GM18508 (cell line): ENCODE measurements at regions not wholly inside any gene's neighbourhood (a gene's known extent, or its start where the extent isn't known, plus 50 kb on each side); places are given as distances from the start of the nearest gene placed in this dataset.

ENCODE experiments used
- ATAC-seq: cut with Tn5 transposase; IDR thresholded peaks from one replicate; pipeline ENCODE4 v1.9.1; 2021; ENCODE audit warnings: moderate number of reproducible peaks; ENCODE audit not compliant: insufficient read depth, unreplicated experiment

DNA sequence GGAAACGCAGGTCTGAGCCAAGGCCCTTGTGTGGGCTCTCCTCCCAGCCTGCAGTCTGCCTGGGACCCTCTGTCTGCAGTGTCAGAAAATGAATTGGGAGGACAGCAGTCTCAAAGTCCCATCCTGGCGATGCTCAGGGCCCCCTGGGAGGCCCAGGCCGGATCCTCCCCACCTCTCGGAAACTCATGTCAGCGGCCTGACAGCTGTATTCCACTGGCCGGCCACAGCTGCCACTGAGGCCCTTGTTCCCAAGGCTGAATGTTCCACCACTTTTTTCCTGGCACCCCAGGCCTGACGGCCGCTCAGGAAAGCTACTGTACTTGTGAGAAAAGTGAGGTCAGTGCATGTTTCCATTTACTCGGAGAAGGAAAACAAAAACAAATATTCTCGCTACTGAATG lies 180.0 kb downstream of the FGF18 start:
- no peak for ATAC-seq

DNA sequence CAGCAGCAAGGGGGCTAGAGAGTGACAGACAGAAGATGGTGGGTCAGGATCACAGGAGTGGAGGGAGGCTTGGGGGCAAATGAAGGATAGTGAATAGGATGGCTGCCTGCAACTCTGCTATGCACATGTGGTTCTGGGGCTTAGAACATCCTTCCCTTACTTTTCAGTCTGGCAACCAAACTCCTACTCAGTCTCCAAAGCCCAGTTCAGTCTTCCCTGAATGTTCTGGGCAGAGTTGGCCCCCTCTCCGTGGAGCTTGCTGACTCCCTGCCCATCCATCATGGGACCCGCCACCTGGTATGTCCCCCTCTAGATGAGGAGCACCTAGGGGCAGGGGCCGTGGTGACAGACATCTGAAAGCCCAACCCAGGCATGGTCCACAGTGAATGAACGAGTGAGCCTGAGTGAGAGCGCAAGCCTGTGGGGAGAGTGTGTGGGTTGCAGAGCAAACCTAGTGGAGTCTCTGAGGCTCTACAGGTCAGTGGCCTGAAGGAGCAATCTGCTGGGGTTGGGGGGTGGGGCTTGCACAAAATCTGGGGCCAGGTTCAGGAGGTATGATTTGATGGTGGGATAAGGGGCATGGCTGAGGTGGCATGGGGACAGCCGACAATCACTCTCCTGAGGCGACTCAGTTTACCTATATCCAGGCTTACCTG lies 180.6 kb downstream of the FGF18 start:
- ATAC-seq, result no peak

DNA sequence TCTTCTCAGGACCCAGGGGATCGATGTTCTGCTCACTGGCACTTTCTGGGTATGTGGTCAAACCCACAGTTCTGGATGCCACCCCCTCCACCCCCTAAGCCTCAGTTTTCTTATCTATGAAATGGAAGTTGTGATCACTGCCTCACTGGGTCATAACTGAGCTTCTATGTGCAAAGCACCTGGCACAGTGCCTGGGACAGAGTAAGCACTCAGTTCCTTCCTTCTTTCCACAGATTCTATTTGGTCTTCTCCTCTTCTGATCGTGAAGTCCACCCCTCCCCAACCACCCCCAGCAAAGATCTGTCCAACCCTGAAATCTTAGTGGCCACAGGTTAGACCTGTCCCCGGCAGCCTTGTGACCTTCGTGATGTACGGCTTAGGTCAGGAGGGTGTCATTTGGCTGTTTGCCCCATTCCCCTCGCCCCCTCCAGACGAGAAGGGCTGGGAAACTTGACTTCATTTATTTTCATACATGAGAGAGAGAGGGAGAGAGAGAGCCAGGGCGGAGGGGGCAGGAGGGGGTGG lies 181.4 kb downstream of the FGF18 start:
- ATAC-seq, result no peak

DNA sequence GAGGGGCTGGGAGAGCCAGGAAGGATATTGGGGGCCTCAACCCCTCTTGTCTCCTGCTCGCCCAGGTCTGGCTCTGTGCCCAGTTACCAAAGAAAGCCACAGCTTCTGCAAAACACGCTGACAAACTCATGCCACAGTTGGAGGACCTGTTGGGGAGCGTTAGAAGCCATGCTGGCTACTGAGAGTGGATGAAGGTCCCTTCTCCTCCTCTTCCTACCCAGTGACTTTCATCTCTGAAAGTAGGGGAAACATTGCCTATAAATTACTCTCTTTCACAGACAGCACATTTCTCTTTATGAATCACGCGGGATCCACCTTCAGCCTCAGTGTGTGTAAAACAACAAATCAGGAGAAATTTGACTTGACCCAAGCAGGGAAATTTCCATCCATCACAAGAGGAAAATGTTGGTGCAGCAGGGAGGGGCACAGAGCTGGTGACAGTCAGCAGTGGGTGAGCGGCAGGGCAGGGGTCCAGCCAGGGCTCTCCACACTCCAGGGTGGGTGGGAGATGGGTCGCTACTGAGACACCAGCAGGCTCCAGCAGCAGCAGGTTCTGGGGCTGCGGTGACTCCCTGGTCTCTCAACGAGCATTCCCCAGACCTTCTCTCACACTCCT lies 181.9 kb downstream of the FGF18 start:
- no peak for ATAC-seq

DNA sequence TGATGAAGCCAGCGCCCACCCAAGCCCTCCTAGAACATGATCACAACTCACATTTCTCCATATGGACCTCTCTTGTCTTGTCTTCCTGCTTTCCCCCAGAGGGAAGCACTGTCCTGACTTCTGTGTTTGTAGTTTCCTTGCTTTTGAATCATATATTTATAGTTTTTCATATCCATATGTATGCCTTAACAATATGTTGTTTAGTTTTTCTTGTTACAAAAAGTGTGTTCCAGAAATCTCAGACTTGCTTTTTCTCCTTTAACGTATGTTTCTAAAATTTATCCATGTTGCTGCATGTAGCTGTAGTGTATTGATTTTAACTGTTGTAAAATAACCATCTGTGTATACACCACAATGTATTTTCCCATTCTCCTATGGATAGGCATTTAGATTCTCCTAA lies 182.0 kb upstream of the SMIM23 start:
- ATAC-seq, result no peak

DNA sequence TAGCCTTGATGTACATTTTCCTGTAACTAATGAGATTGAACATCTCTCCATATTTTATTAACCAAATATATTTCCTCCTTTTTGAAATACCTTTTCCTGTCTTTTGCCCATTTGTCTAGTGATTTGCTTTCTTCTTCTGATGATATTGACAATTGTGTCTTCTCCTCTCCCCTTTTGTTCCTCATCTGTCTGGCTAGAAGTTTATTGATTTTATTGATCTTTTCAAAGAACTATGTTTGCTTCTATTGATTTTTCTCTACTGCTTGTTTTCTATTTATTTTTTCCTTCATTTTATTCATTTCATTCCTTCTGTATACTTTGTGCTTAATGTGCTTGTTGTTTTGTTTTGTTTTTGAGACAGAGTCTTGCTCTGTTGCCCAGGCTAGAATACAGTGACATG lies 181.4 kb upstream of the SMIM23 start:
- no peak for ATAC-seq

DNA sequence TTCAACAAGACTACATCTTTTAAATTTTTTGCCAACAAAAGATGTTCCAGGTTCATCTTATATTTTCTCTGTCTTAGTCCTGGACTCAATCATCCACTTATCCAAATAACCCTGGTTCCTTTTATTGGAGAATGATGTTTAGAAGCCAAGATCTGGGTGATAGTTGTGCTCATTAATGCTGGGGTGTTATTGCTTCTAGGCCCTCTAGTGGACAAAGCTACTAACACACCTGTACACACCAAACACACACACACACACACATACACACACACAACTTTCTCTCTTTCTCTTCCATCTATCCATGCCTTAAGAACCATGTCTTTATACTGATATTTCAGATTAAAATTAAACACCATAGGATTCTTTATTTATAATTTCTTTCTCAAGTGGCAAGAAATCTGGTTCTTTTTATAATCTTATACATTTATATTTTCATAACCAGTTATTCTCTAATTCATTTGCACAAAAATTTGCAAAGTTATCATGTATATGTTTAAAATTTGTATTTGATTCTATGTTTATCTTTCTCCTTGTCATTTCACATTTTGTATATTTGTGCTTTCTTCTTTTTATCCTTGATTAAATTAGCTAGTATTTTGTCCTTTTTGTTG lies 179.1 kb upstream of the SMIM23 start:
- ATAC-seq, result no peak

DNA sequence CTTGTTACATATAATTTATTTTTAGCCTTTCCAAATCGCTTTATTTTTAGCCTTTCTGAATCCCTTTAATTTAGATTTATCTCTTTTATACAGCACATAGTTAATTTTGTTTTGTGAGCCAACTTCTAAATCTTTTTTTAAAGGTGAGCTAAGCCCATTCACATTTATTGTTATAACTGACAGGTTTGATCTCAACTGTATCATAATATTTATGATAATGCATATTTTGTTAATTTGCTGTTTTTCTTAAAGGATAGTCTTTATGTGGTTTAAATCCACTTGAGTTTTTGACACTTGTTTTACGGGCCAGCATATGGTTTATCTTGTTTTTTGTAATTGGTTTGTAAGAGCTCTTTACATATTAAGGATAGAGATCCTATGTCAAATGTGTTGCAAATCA lies 177.8 kb upstream of the SMIM23 start:
- ATAC-seq, result no peak

DNA sequence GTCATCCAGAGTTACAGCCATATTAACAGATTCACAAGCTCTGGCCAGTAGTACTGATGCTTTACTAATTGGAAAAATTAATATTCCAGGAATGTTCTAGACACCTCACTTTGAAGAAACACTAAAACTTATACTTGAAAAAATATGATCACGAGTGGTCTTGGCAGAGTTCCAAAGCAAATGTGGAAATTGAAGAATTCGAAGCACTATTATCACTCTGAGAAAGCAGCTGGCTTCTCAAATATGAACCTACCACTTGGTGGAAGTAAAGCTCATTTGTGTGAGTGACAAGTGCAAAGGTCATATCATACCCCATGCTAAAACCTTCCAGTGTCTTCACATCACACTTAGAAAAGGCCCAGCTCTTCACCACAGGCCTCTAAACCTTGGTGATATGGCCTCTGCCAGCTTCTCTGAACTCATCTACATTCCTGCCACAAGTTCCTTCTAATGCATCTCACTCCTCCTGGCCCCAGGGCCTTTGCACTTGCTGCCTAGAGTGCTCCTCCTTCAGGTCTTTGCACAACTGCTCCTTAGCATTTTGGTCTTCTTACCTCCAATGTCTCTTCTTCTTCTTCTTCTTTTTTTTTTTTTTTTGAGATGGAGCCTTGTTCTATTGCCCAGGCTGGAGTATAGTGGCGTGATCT lies 175.7 kb upstream of the SMIM23 start:
- no peak for ATAC-seq

DNA sequence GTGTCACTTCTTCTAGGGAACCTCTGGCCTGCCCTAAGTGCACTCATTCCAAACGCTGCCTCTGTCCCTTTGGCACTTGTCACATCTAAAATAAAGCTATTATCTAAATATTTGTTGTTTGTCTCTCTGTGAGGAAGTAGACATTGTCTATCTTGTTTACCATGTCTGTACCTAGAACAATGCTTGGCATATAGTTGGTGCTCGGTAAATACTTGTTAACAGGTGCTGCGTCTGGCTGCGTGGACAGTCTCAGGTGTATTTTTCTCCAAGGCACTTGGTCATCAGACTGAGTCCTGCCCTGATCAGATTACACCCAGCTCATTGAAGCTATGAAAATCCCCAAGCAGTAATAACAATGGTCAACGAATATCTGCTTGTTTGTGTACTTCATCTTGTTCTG lies 174.9 kb upstream of the SMIM23 start:
- ATAC-seq, result no peak

DNA sequence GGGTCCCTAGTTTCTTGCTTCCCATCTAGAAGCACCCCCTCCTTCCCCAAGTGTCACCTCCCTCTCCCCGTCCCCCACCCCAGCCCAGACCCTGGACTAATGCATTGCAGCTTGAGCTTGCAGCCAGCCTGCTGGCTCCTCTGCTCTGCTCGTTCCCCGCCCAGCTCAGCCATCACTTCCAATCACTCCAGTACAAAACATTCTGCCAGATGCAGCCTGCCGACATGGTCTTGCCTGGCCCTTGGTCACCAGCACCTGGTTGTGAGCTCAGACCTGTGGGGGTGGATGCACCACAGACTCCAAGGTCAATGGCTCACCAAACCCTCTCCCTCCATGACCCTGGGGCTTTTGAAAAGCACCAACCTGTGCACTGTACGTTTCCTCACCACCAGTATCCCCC lies 172.9 kb upstream of the SMIM23 start:
- no peak for ATAC-seq

DNA sequence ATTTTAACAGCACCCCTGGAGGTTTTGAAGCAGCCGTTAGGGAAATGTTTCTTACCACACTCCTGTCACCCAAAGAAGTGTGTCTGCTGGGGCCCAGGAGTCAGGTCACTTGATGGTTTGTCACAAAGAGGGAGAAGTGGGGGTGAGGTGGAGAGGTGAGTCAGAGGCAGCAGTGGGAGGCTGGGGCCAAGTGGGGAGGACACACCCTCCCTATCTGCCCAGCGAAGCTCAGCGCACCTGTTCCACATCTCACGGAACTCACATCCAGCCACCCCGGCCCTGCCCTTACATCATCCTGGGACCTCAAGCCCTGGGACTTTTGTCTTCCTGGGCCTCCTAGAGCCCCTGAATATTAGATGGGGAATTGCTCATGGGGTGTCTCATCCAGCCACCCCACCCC lies 171.1 kb upstream of the SMIM23 start:
- ATAC-seq, result no peak

DNA sequence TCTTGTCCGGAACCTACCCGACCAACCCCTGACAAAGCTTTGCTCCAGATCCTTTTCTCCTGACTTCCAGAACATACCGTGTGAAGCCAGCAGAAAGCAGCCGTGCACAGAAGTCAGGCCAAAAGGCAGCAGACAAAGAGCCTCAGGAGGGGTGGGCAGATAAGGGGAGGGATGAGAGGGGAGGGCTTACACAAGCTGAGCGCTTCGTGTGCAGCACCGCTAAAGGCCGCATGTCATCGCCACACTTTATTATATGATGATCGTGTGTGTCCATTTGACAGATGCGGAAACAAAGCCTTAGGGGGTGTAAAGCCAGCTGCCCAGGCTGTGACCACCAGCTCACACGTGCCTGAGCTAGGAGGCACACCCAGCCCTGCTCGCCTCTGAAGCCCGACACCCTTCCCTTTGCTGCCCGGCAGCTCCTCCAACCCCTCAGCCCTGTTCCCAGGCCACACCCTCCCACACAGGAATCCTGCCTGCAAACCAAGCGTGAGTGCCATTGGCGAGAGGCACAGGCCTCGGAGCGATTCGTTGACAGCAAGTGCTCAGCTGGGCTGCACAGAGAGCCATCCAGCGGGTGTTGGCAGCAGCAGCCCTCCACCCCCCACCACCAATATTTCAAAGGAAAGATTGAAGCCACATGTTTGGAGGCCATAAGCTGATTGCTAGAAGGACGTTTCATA lies 170.5 kb upstream of the SMIM23 start:
- ATAC-seq, result no peak

DNA sequence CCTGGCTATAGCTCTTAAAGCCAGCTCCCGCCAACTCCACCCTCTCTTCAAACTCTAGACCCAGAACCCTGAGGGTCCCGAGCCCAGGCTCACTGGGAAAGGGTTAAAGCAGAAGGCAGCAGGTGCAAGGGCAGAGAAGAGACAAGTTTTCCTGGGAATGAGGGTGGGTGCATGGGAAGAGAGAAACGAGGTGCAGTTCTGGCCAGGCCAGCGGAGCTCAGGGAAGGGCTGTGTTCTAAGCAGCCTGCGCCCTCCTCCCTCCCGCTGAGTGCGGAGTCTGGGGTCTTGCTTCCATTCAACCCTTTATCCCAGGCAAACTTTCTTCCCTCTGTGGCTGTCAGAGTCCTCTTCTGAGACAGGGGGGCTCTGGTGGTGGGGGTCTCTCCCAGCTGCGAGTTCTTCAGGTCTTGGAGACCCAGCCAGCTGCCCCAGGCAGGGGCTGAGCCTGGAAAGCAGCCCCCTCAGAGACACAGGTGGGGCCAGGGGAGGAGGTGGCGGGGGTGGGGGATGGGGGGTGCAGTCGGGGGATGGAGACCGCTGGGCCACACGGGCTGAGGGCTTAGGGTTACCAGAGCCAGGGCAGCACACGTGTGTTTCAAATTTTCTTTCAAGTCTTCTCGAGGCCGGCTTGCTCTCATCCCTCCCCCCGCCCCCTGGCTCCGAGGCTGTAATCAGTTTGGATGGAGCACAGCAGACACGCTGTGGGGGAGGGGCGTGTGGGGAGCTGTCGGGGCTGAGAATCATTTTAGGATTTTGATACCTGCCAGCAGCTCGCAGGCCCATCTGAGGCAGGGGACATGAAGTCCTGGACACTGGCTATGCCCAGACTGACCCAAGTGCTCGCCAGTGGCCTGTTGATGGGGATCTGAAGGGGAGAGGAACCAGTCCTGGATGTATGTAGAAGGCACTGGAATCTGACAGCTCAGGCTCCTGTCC lies 169.6 kb upstream of the SMIM23 start:
- no peak for ATAC-seq

DNA sequence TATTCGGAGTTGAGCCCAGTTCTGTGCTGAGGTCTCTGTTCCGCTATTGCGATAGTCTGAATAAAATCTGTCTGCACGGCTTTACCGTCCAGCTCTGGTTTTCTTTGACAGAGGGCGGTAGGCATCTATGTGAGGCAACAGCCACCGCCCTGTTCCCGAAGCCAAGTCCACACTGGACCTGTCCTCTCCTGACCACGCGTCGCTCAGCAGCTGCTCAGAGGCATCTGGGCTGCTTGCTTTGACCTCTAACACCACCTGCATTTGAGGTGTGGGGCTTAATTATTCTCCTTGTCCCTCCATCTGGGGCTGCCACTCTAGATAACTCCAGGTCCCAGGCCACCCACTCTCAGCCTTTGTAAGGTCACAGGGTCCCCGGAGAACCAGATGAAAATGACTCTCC lies 168.4 kb upstream of the SMIM23 start:
- ATAC-seq, result no peak

DNA sequence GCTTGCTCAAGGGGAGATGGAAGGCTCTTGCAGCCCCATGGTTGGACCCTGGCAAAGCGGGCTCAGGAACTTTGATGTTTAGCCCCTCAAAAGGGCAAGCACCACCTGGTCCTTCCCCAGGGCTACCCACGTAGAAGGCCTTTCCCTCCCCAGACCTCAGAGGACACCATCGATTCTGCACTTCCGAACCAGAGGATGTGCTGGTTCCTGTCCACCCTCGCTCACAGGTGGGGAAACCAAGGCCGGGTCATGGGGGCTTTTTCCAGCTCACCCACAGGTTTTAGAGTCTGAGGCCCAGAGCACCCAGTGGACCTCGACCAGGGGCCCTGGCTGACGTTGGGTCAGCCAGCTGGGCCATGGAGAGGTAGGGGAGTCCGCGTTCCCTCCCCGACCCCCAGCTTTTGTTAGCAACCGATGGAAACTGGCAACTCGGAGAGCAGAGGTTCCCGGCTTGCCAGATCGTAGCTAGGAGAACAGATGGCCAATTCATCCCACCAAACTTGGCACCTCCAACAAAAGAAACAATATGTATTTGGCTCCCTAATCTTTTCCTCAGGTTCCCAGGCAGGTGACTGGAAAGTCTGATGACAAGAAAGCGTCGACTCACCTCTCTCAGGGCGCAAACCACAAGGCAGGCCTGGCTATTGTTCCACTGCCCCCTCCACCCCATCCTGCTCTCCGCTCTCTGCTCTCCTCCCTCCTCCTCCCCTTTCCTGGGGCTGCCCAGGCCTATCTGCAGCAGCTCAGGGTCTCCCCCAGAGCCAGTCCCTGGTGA lies 167.6 kb upstream of the SMIM23 start:
- no peak for ATAC-seq

DNA sequence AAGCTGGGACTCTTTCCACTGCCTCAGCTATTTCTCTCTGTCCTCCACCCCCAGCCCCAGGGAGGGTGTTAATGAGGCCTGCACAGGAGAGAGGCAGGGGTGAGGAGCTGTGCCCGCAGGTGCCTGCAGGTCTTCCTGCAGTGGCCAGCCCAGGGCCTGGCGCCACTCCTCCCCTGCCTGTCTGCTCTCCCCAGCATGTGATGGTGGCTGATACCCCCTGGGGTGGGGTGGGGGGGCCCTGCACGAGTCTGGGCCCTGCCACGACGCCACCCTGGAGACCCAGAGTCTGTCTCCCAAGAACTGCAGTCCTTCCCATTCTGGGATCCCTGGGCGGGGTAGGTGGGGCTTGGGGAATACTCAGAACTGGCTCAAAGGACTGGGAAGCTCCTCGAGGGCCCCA lies 166.4 kb upstream of the SMIM23 start:
- no peak for ATAC-seq

DNA sequence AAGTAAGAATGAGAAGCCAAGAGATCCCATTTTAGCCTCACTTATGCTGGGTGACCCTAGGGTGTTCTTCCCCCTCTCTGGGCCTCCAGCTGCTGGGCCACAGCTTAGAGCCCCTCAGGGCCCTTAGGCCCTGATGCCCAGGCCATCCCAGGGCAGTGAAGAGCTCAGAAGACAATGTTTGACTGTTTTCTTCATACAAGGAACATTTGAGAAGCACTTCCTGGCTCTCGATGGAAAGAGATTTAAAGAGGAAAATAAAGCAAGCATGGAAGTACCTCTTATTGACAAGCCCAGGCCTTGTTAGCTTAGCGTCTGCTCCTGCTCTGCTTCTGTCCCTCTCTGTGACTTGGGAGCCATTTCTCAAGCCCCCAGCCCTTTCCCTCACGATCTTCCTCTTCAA lies 165.9 kb upstream of the SMIM23 start:
- ATAC-seq, result no peak

DNA sequence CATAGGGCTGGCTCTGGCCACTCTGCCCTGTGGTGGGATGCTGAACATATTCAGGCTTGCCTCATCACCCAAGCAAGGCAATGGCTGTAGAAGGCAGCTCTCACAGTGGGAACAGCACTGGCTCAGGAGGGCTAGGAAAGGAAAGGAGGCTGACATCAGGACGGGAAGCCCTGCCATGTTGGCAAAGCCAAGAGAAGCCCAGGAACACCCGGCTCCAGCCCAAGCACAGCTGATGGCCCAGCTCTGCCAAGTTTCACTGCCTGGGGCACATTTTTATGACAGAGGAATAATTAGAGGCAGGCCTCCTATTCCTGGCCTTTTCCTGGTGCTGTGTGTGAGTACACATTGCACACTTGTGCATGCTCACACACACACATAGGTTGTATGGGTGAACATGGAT lies 163.6 kb upstream of the SMIM23 start:
- no peak for ATAC-seq
